ENCODE measurements at regions not wholly inside any gene's neighbourhood (a gene's known extent, or its start where the extent isn't known, plus 50 kb on each side); places are given as distances from the start of the nearest gene placed in this dataset.

- Histone ChIP-seq H3K9ac (ENCODE audit: low read length) (no peak overlapping the region), H3K9me3 (ENCODE audit: control insufficient read depth, low read length) (peaks cover 10% of the 10 kb centered on the region), H3K4me1 (ENCODE audit: control insufficient read depth, insufficient read depth, low read length) (no peaks in the 10 kb centered on the region), H3K27me3 (replicated peaks; ENCODE audit: control insufficient read depth, insufficient read depth, low read length) (no peaks in the 10 kb centered on the region), H3K4me3 (ENCODE audit: low read length) (no peak overlapping the region), H3K36me3 (ENCODE audit: control insufficient read depth, insufficient read depth, low read length, severe bottlenecking) (no peaks in the 10 kb centered on the region)
- DNase-seq (ENCODE audit: low read depth): peak; percentile 8
Observed at GRCh38 chr10:83037653-83038052, 1101.7 kb upstream of the GHITM start.

GRCh38 chr10:83038631-83039030 lies 1100.7 kb upstream of the GHITM start:
- Histone ChIP-seq H3K9me3 (ENCODE audit: control insufficient read depth, low read length) (peaks cover 10% of the 10 kb centered on the region), H3K9ac (ENCODE audit: low read length) (no peak overlapping the region), H3K4me1 (ENCODE audit: control insufficient read depth, insufficient read depth, low read length) (no peaks in the 10 kb centered on the region), H3K36me3 (ENCODE audit: control insufficient read depth, insufficient read depth, low read length, severe bottlenecking) (no peaks in the 10 kb centered on the region), H3K4me3 (ENCODE audit: low read length) (no peak overlapping the region), H3K27me3 (replicated peaks; ENCODE audit: control insufficient read depth, insufficient read depth, low read length) (no peaks in the 10 kb centered on the region)
- no peak for DNase-seq (ENCODE audit: low read depth)

GRCh38 chr10:83045731-83046130 lies 1093.6 kb upstream of the GHITM start:
- no peaks in the 10 kb centered on the region for H3K36me3 ChIP-seq (ENCODE audit: control insufficient read depth, insufficient read depth, low read length, severe bottlenecking)
- DNase-seq (ENCODE audit: low read depth): no peak
- H3K9me3 ChIP-seq (ENCODE audit: control insufficient read depth, low read length): no peaks in the 10 kb centered on the region
- no peak overlapping the region for H3K4me3 ChIP-seq (ENCODE audit: low read length)
- no peak overlapping the region for H3K9ac ChIP-seq (ENCODE audit: low read length)
- no peaks in the 10 kb centered on the region for H3K4me1 ChIP-seq (ENCODE audit: control insufficient read depth, insufficient read depth, low read length)
- no peaks in the 10 kb centered on the region for H3K27me3 ChIP-seq (replicated peaks; ENCODE audit: control insufficient read depth, insufficient read depth, low read length)

DNA sequence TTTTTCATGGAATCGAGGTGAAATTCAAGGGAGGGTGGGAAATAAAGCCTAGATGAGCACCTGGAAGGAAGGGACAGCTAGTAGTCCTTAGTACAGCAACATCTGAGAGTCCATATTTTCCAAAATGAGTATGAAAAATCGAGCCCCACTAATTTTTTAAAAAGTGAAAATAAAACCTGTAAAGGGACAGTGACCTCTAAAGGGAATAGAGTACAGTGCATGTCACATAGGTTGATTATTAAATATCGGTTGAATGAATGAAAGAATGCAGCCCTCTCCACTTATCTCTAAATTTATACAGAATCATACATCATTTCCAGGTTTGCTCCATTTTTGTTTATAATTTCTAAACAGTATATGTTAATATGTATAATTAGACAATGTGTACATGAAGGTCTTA lies 1088.5 kb upstream of the GHITM start:
- H3K4me1 ChIP-seq (ENCODE audit: control insufficient read depth, insufficient read depth, low read length): no peaks in the 10 kb centered on the region
- H3K27me3 ChIP-seq (replicated peaks; ENCODE audit: control insufficient read depth, insufficient read depth, low read length): no peaks in the 10 kb centered on the region
- H3K4me3 ChIP-seq (ENCODE audit: low read length): no peak overlapping the region
- H3K9ac ChIP-seq (ENCODE audit: low read length): no peak overlapping the region
- DNase-seq (ENCODE audit: low read depth): no peak
- H3K36me3 ChIP-seq (ENCODE audit: control insufficient read depth, insufficient read depth, low read length, severe bottlenecking): no peaks in the 10 kb centered on the region
- no peaks in the 10 kb centered on the region for H3K9me3 ChIP-seq (ENCODE audit: control insufficient read depth, low read length)

DNA sequence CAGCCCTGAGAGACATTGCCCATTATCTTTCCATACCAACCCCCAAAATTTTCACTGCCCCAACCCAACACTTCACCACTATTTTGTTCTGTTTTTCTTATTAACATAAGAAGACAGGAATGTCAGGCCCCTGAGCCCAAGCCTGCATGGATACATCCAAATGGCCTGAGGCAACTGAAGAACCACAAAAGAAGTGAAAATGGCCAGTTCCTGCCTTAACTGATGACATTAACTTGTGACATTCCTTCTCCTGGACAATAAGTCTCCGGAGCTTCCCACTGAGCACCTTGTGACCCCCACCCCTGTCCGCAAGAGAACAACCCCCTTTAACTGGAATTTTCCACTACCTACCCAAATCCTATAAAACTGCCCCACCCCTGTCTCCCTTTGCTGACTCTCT lies 1076.4 kb upstream of the GHITM start:
- no peaks in the 10 kb centered on the region for H3K4me1 ChIP-seq (ENCODE audit: control insufficient read depth, insufficient read depth, low read length)
- H3K27me3 ChIP-seq (replicated peaks; ENCODE audit: control insufficient read depth, insufficient read depth, low read length): no peaks in the 10 kb centered on the region
- DNase-seq (ENCODE audit: low read depth): no peak
- peaks cover 8% of the 10 kb centered on the region for H3K9me3 ChIP-seq (ENCODE audit: control insufficient read depth, low read length)
- H3K4me3 ChIP-seq (ENCODE audit: low read length): no peak overlapping the region
- H3K9ac ChIP-seq (ENCODE audit: low read length): no peak overlapping the region
- H3K36me3 ChIP-seq (ENCODE audit: control insufficient read depth, insufficient read depth, low read length, severe bottlenecking): no peaks in the 10 kb centered on the region

- H3K4me1 ChIP-seq (ENCODE audit: control insufficient read depth, insufficient read depth, low read length): peaks cover 2% of the 10 kb centered on the region
- DNase-seq (ENCODE audit: low read depth): no peak
Observed at GRCh38 chr10:83073472-83073871, 1065.8 kb upstream of the GHITM start.

DNA sequence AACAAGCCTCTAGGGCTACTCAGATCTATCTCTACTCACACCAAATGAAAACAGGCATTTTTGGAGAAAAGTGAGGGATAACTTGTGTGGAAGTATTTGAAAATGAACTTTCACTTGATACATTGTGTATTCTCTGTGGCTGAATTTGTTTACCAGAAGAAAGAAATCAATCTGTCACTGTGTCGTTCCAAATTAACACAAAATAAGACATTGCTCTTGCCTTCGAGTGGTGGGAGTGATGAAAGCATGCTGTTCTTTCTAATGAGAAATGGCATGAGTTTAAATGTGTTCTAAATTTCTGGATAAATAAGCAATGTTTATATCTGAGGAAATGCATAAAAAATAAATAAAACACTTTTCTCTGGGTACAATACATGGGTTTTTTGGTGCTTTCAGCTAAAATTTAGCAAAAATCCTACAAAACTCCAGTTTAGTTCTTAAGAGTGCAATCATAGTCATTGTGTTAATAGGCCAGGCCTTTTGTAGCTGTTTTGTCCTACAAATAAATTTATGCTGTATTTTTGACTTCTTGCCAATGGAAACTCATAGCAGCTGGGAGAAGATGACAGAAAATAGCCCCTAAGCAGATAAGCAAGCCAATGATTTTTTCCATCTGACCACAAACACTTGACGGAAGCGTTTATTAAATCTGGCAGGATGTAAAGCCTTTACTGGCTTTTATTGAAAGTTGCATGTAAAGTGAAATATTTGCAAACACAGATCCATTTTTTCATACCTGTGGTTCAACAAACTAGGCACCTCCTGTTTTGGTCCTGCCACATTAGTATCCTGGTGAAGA lies 1064.1 kb upstream of the GHITM start:
- H3K4me3 ChIP-seq (ENCODE audit: low read length): no peak overlapping the region
- H3K27me3 ChIP-seq (replicated peaks; ENCODE audit: control insufficient read depth, insufficient read depth, low read length): no peaks in the 10 kb centered on the region
- H3K9ac ChIP-seq (ENCODE audit: low read length): no peak overlapping the region
- H3K9me3 ChIP-seq (ENCODE audit: control insufficient read depth, low read length): peaks cover 4% of the 10 kb centered on the region
- peaks cover 2% of the 10 kb centered on the region for H3K4me1 ChIP-seq (ENCODE audit: control insufficient read depth, insufficient read depth, low read length)
- H3K36me3 ChIP-seq (ENCODE audit: control insufficient read depth, insufficient read depth, low read length, severe bottlenecking): no peaks in the 10 kb centered on the region
- peak; percentile 4 for DNase-seq (ENCODE audit: low read depth)

More at GRCh38 chr10:83073472-83073871, 1065.8 kb upstream of the GHITM start:
- Histone ChIP-seq H3K9ac (ENCODE audit: low read length) (no peak overlapping the region), H3K9me3 (ENCODE audit: control insufficient read depth, low read length) (peaks cover 4% of the 10 kb centered on the region), H3K4me3 (ENCODE audit: low read length) (no peak overlapping the region), H3K27me3 (replicated peaks; ENCODE audit: control insufficient read depth, insufficient read depth, low read length) (no peaks in the 10 kb centered on the region), H3K36me3 (ENCODE audit: control insufficient read depth, insufficient read depth, low read length, severe bottlenecking) (no peaks in the 10 kb centered on the region)

DNA sequence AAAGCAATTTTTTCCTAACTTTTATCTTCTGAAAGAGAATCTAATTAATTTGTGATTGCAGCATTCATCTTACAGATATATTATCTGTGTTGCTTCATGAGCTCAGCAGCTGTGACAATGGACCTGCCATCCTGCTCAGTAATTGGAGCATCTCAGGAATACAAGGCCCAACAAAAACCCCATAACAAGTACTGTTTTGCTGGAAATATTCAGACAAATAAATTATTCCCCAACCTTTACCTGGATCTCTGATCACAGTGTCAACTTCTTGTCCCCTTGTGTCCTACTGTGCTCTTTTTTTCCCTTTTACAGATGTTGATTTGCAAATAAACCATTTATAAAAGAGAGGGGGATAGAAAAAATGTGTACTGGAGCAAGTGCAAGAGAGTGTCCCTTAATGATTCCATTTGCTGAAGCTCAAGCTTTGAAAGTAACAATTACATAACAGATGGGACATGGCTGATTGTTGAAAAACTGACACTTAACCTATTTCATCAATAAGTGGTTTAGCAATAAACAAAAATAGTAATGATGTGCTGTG lies 1063.4 kb upstream of the GHITM start:
- no peak overlapping the region for H3K9ac ChIP-seq (ENCODE audit: low read length)
- H3K27me3 ChIP-seq (replicated peaks; ENCODE audit: control insufficient read depth, insufficient read depth, low read length): no peaks in the 10 kb centered on the region
- H3K9me3 ChIP-seq (ENCODE audit: control insufficient read depth, low read length): no peaks in the 10 kb centered on the region
- no peaks in the 10 kb centered on the region for H3K36me3 ChIP-seq (ENCODE audit: control insufficient read depth, insufficient read depth, low read length, severe bottlenecking)
- H3K4me1 ChIP-seq (ENCODE audit: control insufficient read depth, insufficient read depth, low read length): peaks cover 2% of the 10 kb centered on the region
- no peak for DNase-seq (ENCODE audit: low read depth)
- H3K4me3 ChIP-seq (ENCODE audit: low read length): no peak overlapping the region

GRCh38 chr10:83076443-83076842 lies 1062.9 kb upstream of the GHITM start:
- no peak overlapping the region for H3K9ac ChIP-seq (ENCODE audit: low read length)
- no peaks in the 10 kb centered on the region for H3K27me3 ChIP-seq (replicated peaks; ENCODE audit: control insufficient read depth, insufficient read depth, low read length)
- no peak for DNase-seq (ENCODE audit: low read depth)
- no peaks in the 10 kb centered on the region for H3K9me3 ChIP-seq (ENCODE audit: control insufficient read depth, low read length)
- H3K4me3 ChIP-seq (ENCODE audit: low read length): no peak overlapping the region
- H3K36me3 ChIP-seq (ENCODE audit: control insufficient read depth, insufficient read depth, low read length, severe bottlenecking): no peaks in the 10 kb centered on the region
- peaks cover 2% of the 10 kb centered on the region for H3K4me1 ChIP-seq (ENCODE audit: control insufficient read depth, insufficient read depth, low read length)

GRCh38 chr10:83078160-83078559 lies 1061.1 kb upstream of the GHITM start:
- no peaks in the 10 kb centered on the region for H3K36me3 ChIP-seq (ENCODE audit: control insufficient read depth, insufficient read depth, low read length, severe bottlenecking)
- H3K4me3 ChIP-seq (ENCODE audit: low read length): no peak overlapping the region
- H3K27me3 ChIP-seq (replicated peaks; ENCODE audit: control insufficient read depth, insufficient read depth, low read length): no peaks in the 10 kb centered on the region
- peak; percentile 15 for DNase-seq (ENCODE audit: low read depth)
- H3K9me3 ChIP-seq (ENCODE audit: control insufficient read depth, low read length): no peaks in the 10 kb centered on the region
- H3K9ac ChIP-seq (ENCODE audit: low read length): no peak overlapping the region
- peaks cover 2% of the 10 kb centered on the region for H3K4me1 ChIP-seq (ENCODE audit: control insufficient read depth, insufficient read depth, low read length)

DNA sequence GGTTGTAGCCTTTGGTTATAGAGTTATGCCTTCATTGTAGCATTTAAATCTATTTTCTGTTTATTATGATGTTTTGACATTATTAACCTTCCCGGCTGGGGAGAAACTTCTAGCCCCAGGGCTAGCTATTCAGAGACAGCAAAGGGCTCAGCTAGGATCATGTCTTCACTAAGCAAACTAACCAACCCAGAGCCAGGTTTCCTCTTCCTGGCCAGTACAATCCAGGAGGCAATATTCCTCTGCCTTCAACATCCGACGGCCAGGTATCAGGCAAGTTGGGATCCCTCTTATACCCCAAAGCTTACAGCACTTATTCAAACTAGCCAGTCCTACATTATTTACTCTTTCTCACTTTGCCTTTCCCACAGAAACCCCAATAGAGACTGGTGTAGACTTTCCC lies 1060.7 kb upstream of the GHITM start:
- no peaks in the 10 kb centered on the region for H3K9me3 ChIP-seq (ENCODE audit: control insufficient read depth, low read length)
- DNase-seq (ENCODE audit: low read depth): no peak

More for the DNA sequence above, 1060.7 kb upstream of the GHITM start:
- no peaks in the 10 kb centered on the region for H3K36me3 ChIP-seq (ENCODE audit: control insufficient read depth, insufficient read depth, low read length, severe bottlenecking)
- no peaks in the 10 kb centered on the region for H3K27me3 ChIP-seq (replicated peaks; ENCODE audit: control insufficient read depth, insufficient read depth, low read length)
- H3K4me3 ChIP-seq (ENCODE audit: low read length): no peak overlapping the region
- peaks cover 2% of the 10 kb centered on the region for H3K4me1 ChIP-seq (ENCODE audit: control insufficient read depth, insufficient read depth, low read length)
- H3K9ac ChIP-seq (ENCODE audit: low read length): no peak overlapping the region
